Activated naive CD4-positive, alpha-beta T cell treated with anti-CD3 and anti-CD28 coated beads for 36 hours (primary cell): ENCODE measurements at regions not wholly inside any gene's neighbourhood (a gene's known extent, or its start where the extent isn't known, plus 50 kb on each side); places are given as distances from the start of the nearest gene placed in this dataset.

Experiments used
- CTCF ChIA-PET: fragments of 350-600 bp; sonication (Branson Sonifier 250); formaldehyde crosslinking; loops from one replicate; lab custom pipeline; 2021; ENCODE audit warnings: antibody characterized with exemption; lab: Charles Lee
- DNase-seq: peaks from one replicate; pipeline ENCODE4 v3.0.0-alpha.2; 2020
- H3K27ac Mint-ChIP-seq: one replicate; pipeline ENCODE4 v1.8.0; 2021; ENCODE audit warnings: mild to moderate bottlenecking, mixed read lengths
- H3K27me3 Mint-ChIP-seq: one replicate; pipeline ENCODE4 v1.8.0; 2021; ENCODE audit warnings: low read depth, mixed read lengths
- H3K36me3 Mint-ChIP-seq: one replicate; pipeline ENCODE4 v1.8.0; 2021; ENCODE audit warnings: low read depth, mixed read lengths
- H3K4me1 Mint-ChIP-seq: one replicate; pipeline ENCODE4 v1.8.0; 2021; ENCODE audit warnings: low read depth, mixed read lengths
- H3K4me3 Mint-ChIP-seq: one replicate; pipeline ENCODE4 v1.8.0; 2021; ENCODE audit warnings: mild to moderate bottlenecking, moderate library complexity, mixed read lengths
- H3K9me3 Mint-ChIP-seq: one replicate; pipeline ENCODE4 v1.8.0; 2021; ENCODE audit warnings: mixed read lengths
- intact Hi-C: fragments of 100-400 bp; cut with micrococcal nuclease; formaldehyde crosslinking; loops from one replicate; pipeline ENCODE4 v1.15.1; 2023

GRCh38 chr5:4700871-4701270 lies 439.3 kb upstream of the ADAMTS16 start:
- no peak for DNase-seq
- H3K4me3 Mint-ChIP-seq, result no peak overlapping the region
- intact Hi-C loops, result no loop called here
- H3K9me3 Mint-ChIP-seq, result peaks cover 8% of the 10 kb centered on the region
- H3K27me3 Mint-ChIP-seq, result no peaks in the 10 kb centered on the region
- no peak overlapping the region for H3K27ac Mint-ChIP-seq
- CTCF ChIA-PET, result interaction anchor here (0.7 kb wide), 1 partner anchor 345 kb away, joined by 3 read pairs; no protein-coding TSS in a partner anchor
- H3K4me1 Mint-ChIP-seq, result no peaks in the 10 kb centered on the region
- no peaks in the 10 kb centered on the region for H3K36me3 Mint-ChIP-seq

- no peak overlapping the region for H3K4me3 Mint-ChIP-seq
- H3K36me3 Mint-ChIP-seq, result no peaks in the 10 kb centered on the region
- H3K27me3 Mint-ChIP-seq, result no peaks in the 10 kb centered on the region
- no peaks in the 10 kb centered on the region for H3K4me1 Mint-ChIP-seq
- intact Hi-C loops, result no loop called here
- no peak for DNase-seq
- CTCF ChIA-PET, result no interaction called here
- peaks cover 4% of the 10 kb centered on the region for H3K9me3 Mint-ChIP-seq
- no peak overlapping the region for H3K27ac Mint-ChIP-seq
These were observed 436.1 kb upstream of the ADAMTS16 start for GRCh38 chr5:4703931-4704458.

GRCh38 chr5:4704951-4705350 lies 435.2 kb upstream of the ADAMTS16 start:
- Mint-ChIP-seq H3K36me3 (no peaks in the 10 kb centered on the region), H3K4me3 (no peak overlapping the region), H3K27ac (no peak overlapping the region), H3K4me1 (no peaks in the 10 kb centered on the region), H3K9me3 (peaks cover 4% of the 10 kb centered on the region), H3K27me3 (no peaks in the 10 kb centered on the region)
- intact Hi-C loops, result no loop called here
- CTCF ChIA-PET, result no interaction called here
- no peak for DNase-seq

DNA sequence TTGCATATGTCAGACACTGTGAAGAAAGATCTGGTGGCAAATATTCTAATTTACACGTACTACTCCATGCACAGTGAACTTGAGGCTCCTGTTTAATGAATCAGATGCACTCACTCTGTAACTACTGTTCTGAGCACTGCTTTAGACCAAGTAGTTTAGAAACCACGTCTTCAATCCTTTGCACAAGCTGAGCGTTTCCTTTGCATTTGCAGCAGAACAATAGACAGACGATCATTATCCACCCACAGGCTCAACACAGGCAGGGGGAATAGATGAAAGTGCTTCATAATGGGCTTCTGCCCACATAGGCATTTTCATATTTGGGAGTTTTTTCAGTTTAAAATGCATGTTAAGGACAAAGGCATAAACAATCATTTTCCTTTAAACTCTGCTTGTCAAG lies 423.3 kb upstream of the ADAMTS16 start:
- CTCF ChIA-PET, result no interaction called here
- no peak overlapping the region for H3K4me3 Mint-ChIP-seq
- H3K36me3 Mint-ChIP-seq, result no peaks in the 10 kb centered on the region
- DNase-seq, result no peak
- H3K27ac Mint-ChIP-seq, result no peak overlapping the region
- intact Hi-C loops, result no loop called here
- H3K9me3 Mint-ChIP-seq, result peaks cover 18% of the 10 kb centered on the region
- no peaks in the 10 kb centered on the region for H3K27me3 Mint-ChIP-seq
- H3K4me1 Mint-ChIP-seq, result no peaks in the 10 kb centered on the region

DNA sequence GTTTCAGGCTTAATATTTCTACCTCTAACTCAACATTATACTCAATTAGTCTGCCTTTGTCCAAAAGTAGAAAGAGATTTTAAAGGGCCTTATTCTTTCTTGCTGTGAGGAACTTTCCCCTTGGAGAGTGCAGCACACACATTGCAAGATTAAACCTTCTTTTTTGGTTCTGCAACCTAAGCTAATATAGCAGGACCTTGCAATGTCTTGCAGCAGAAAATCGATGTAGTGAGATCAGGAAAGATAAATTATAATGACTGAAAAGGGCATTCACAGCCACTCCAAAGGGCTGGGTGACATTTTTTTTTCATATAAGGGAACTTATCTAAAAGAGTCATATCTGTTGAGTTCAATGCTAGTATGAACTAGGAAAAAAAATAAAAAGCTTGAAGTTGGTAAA lies 422.7 kb upstream of the ADAMTS16 start:
- peaks cover 15% of the 10 kb centered on the region for H3K9me3 Mint-ChIP-seq
- H3K4me3 Mint-ChIP-seq, result no peak overlapping the region
- intact Hi-C loops, result no loop called here
- no peaks in the 10 kb centered on the region for H3K4me1 Mint-ChIP-seq
- no peaks in the 10 kb centered on the region for H3K36me3 Mint-ChIP-seq
- no peak for DNase-seq
- CTCF ChIA-PET, result no interaction called here
- H3K27me3 Mint-ChIP-seq, result no peaks in the 10 kb centered on the region
- no peak overlapping the region for H3K27ac Mint-ChIP-seq

DNA sequence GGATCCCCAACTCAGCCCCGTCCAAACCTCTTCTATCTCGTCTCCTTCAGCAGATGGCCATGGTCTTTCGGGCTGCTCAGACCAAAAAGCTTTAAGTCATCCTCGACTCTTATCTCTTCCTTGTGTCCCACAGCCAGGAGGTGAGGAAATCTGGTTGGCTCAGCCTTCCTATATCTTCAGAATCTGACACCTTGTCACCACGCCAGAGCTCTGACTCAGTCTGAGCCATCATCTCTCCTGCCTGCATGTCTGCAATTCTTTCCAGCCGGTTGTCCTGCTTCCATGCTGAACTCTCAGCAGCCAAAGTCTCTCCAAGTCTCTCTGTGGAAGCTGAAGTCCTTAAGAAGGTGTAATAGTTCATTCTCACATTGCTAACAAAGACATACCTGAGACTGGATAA lies 419.3 kb upstream of the ADAMTS16 start:
- H3K36me3 Mint-ChIP-seq, result no peaks in the 10 kb centered on the region
- H3K4me1 Mint-ChIP-seq, result no peaks in the 10 kb centered on the region
- H3K27ac Mint-ChIP-seq, result no peak overlapping the region
- intact Hi-C loops, result no loop called here
- DNase-seq, result no peak
- H3K9me3 Mint-ChIP-seq, result peaks cover 5% of the 10 kb centered on the region
- H3K27me3 Mint-ChIP-seq, result no peaks in the 10 kb centered on the region
- CTCF ChIA-PET, result no interaction called here
- no peak overlapping the region for H3K4me3 Mint-ChIP-seq

- H3K4me1 Mint-ChIP-seq, result no peaks in the 10 kb centered on the region
- no peak overlapping the region for H3K4me3 Mint-ChIP-seq
- H3K9me3 Mint-ChIP-seq, result peaks cover 7% of the 10 kb centered on the region
- no peak for DNase-seq
- no peaks in the 10 kb centered on the region for H3K36me3 Mint-ChIP-seq
- H3K27me3 Mint-ChIP-seq, result no peaks in the 10 kb centered on the region
- CTCF ChIA-PET, result no interaction called here
- intact Hi-C loops, result no loop called here
- H3K27ac Mint-ChIP-seq, result no peak overlapping the region
These were observed 417.2 kb upstream of the ADAMTS16 start for GRCh38 chr5:4722886-4723285.

GRCh38 chr5:4725594-4725993 lies 414.5 kb upstream of the ADAMTS16 start:
- no peaks in the 10 kb centered on the region for H3K36me3 Mint-ChIP-seq
- no peaks in the 10 kb centered on the region for H3K27me3 Mint-ChIP-seq
- no peak for DNase-seq
- H3K4me3 Mint-ChIP-seq, result no peak overlapping the region
- H3K9me3 Mint-ChIP-seq, result peaks cover 7% of the 10 kb centered on the region
- H3K27ac Mint-ChIP-seq, result no peak overlapping the region
- intact Hi-C loops, result no loop called here
- CTCF ChIA-PET, result no interaction called here
- no peaks in the 10 kb centered on the region for H3K4me1 Mint-ChIP-seq

GRCh38 chr5:4730279-4730678 lies 409.9 kb upstream of the ADAMTS16 start:
- no peaks in the 10 kb centered on the region for H3K36me3 Mint-ChIP-seq
- no peak overlapping the region for H3K27ac Mint-ChIP-seq
- CTCF ChIA-PET, result no interaction called here
- intact Hi-C loops, result no loop called here
- no peak for DNase-seq
- H3K4me3 Mint-ChIP-seq, result no peak overlapping the region
- no peaks in the 10 kb centered on the region for H3K4me1 Mint-ChIP-seq
- no peaks in the 10 kb centered on the region for H3K27me3 Mint-ChIP-seq
- peaks cover 4% of the 10 kb centered on the region for H3K9me3 Mint-ChIP-seq

DNA sequence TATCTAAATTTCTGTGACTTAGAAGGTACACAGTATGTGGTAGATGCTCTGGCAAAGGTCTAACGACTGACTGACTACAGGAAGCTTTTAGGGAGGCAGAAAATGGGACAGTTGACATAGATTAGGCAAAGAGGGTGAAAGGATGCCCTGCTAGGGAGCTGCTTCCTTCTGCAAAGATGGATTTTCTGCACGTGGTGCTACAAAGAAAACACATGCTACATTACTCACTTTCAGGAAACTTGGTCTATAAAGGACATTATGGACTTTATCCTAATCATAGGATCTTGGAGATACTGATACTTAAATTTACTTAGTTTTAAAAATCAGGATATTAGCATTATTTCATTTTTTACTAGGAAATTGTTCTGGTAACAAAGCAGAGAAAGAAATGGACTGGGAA lies 405.8 kb upstream of the ADAMTS16 start:
- DNase-seq, result no peak
- CTCF ChIA-PET, result no interaction called here
- intact Hi-C loops, result no loop called here
- no peaks in the 10 kb centered on the region for H3K4me1 Mint-ChIP-seq
- H3K4me3 Mint-ChIP-seq, result no peak overlapping the region
- H3K27me3 Mint-ChIP-seq, result no peaks in the 10 kb centered on the region
- no peak overlapping the region for H3K27ac Mint-ChIP-seq
- H3K9me3 Mint-ChIP-seq, result peaks cover 6% of the 10 kb centered on the region
- no peaks in the 10 kb centered on the region for H3K36me3 Mint-ChIP-seq

DNA sequence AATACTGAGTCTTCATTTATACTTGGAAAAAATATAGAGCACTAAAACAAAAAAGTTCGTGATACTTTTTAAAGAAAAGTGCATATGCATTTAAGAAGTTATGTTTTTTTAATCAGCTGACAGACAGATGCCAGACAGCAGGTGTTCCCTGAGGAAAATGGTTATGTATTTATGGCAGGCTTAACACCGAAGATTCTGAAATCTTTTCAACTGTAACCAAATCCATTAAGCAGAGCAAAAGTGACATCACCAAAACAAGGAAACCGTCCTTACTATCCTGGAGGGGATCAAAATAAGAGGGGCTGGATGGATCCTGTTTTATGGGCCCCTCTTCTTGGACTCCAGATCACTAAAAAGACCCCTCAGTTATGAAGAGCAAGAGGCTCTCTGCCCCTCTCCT lies 404.9 kb upstream of the ADAMTS16 start:
- CTCF ChIA-PET, result no interaction called here
- intact Hi-C loops, result no loop called here
- Mint-ChIP-seq H3K27me3 (no peaks in the 10 kb centered on the region), H3K27ac (no peak overlapping the region), H3K9me3 (peaks cover 6% of the 10 kb centered on the region), H3K36me3 (no peaks in the 10 kb centered on the region), H3K4me3 (no peak overlapping the region), H3K4me1 (no peaks in the 10 kb centered on the region)
- no peak for DNase-seq

GRCh38 chr5:4737868-4738267 lies 402.3 kb upstream of the ADAMTS16 start:
- no peaks in the 10 kb centered on the region for H3K4me1 Mint-ChIP-seq
- no peaks in the 10 kb centered on the region for H3K36me3 Mint-ChIP-seq
- DNase-seq, result no peak
- intact Hi-C loops, result no loop called here
- peaks cover 9% of the 10 kb centered on the region for H3K9me3 Mint-ChIP-seq
- CTCF ChIA-PET, result no interaction called here
- no peaks in the 10 kb centered on the region for H3K27me3 Mint-ChIP-seq
- H3K4me3 Mint-ChIP-seq, result no peak overlapping the region
- no peak overlapping the region for H3K27ac Mint-ChIP-seq

GRCh38 chr5:4738298-4738697 lies 401.8 kb upstream of the ADAMTS16 start:
- no peak for DNase-seq
- Mint-ChIP-seq H3K9me3 (peaks cover 10% of the 10 kb centered on the region), H3K27ac (no peak overlapping the region), H3K4me3 (no peak overlapping the region), H3K36me3 (no peaks in the 10 kb centered on the region), H3K4me1 (no peaks in the 10 kb centered on the region), H3K27me3 (no peaks in the 10 kb centered on the region)
- intact Hi-C loops, result no loop called here
- CTCF ChIA-PET, result no interaction called here

GRCh38 chr5:4740156-4740555 lies 400.0 kb upstream of the ADAMTS16 start:
- CTCF ChIA-PET, result no interaction called here
- no peak for DNase-seq
- Mint-ChIP-seq H3K4me3 (no peak overlapping the region), H3K9me3 (peaks cover 8% of the 10 kb centered on the region), H3K36me3 (no peaks in the 10 kb centered on the region), H3K27me3 (no peaks in the 10 kb centered on the region), H3K4me1 (no peaks in the 10 kb centered on the region), H3K27ac (no peak overlapping the region)
- intact Hi-C loops, result no loop called here
